ENCODE measurements at regions not wholly inside any gene's neighbourhood (a gene's known extent, or its start where the extent isn't known, plus 50 kb on each side); places are given as distances from the start of the nearest gene placed in this dataset.
"Not testable (repeated sequence)": the region's sequence is repeated elsewhere in the genome, so short reads cannot be mapped to it uniquely, and the experiment has no call there.

GRCh38 chr9:73962792-73963191 lies 534.3 kb upstream of the RORB start:
- Histone ChIP-seq H3K27ac (ENCODE audit: low read depth, low read length, severe bottlenecking) (no peak overlapping the region), H3K4me1 (ENCODE audit: control insufficient read depth, insufficient read depth, low read length, poor library complexity, severe bottlenecking) (no peaks in the 10 kb centered on the region), H3K9me3 (ENCODE audit: control insufficient read depth, low read length) (no peaks in the 10 kb centered on the region), H3K36me3 (ENCODE audit: control insufficient read depth, insufficient read depth, low read length) (no peaks in the 10 kb centered on the region), H3K4me3 (ENCODE audit: extremely low read depth, insufficient read depth, low read length, poor library complexity, severe bottlenecking) (no peak overlapping the region)
- WGBS, 2 experiments (ENCODE audit: insufficient coverage in 2 of 2): 75 to 79% methylated on average over 3 to 4 of the region's 4 CpGs

DNA sequence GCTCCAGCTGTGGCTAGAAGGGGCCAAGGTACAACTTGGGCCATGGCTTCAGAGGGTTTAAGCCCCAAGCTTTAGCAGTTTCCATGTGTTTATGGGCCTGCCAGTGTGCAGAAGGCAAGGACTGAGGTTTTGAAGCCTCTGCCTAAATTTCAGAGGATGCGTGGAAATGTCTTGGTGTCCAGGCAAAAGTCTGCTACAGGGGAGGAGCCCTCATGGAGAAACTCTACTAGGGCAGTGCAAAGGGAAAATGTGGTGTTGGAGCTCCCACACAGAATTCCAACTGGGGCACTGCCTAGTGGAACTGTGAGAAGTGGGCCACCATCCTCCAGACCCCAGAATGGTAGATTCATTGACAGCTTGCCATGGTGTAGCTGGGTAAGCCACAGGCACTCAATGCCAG lies 527.2 kb upstream of the RORB start:
- no peaks in the 10 kb centered on the region for H3K36me3 ChIP-seq (ENCODE audit: control insufficient read depth, insufficient read depth, low read length)
- 92% methylated on average over 1 of the region's 1 CpG for WGBS, 2 experiments (ENCODE audit: insufficient coverage in 2 of 2)
- H3K9me3 ChIP-seq (ENCODE audit: control insufficient read depth, low read length): peaks cover 12% of the 10 kb centered on the region
- no peak overlapping the region for H3K27ac ChIP-seq (ENCODE audit: low read depth, low read length, severe bottlenecking)
- H3K4me1 ChIP-seq (ENCODE audit: control insufficient read depth, insufficient read depth, low read length, poor library complexity, severe bottlenecking): no peaks in the 10 kb centered on the region
- H3K4me3 ChIP-seq (ENCODE audit: extremely low read depth, insufficient read depth, low read length, poor library complexity, severe bottlenecking): no peak overlapping the region

DNA sequence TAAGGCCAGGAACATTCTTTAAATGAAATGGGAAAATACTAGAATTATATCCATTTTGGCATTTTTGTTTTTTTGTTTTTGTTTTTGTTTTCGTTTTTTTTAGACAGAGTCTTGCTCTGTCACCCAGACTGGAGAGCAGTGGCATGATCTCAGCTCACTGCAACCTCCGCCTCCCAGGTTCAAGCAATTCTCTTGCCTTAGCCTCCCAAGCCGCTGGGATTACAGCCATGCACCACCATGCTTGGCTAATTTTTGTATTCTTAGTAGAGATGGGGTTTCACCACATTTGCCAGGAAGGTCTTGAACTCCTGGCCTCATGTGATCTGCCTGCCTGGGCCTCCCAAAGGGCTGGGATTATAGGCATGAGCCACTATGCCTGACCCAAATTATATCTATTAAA lies 520.7 kb upstream of the RORB start:
- H3K9me3 ChIP-seq (ENCODE audit: control insufficient read depth, low read length); H3K27ac ChIP-seq (ENCODE audit: low read depth, low read length, severe bottlenecking); H3K4me1 ChIP-seq (ENCODE audit: control insufficient read depth, insufficient read depth, low read length, poor library complexity, severe bottlenecking); H3K36me3 ChIP-seq (ENCODE audit: control insufficient read depth, insufficient read depth, low read length); H3K4me3 ChIP-seq (ENCODE audit: extremely low read depth, insufficient read depth, low read length, poor library complexity, severe bottlenecking): not testable (repeated sequence)
- 90 to 100% methylated on average over 2 of the region's 3 CpGs for WGBS, 2 experiments (ENCODE audit: insufficient coverage in 2 of 2)

DNA sequence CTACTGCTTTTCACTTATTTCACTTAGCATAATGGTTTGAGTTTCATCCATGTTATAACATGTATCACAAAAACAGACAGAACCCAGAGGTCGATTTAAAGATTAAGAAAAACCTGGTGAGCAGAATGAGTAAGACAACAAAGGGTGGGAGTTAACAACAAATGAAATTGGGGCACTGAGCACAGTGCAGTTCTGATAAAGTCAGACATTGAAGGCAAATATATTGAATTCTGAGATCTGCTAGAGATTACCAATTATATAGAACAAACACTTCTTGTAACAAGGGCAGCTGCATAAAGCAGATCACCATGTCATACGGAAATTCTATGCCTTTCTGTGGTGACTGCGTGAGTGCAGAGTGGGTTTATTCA lies 517.3 kb upstream of the RORB start:
- H3K27ac ChIP-seq (ENCODE audit: low read depth, low read length, severe bottlenecking): no peak overlapping the region
- H3K4me3 ChIP-seq (ENCODE audit: extremely low read depth, insufficient read depth, low read length, poor library complexity, severe bottlenecking): no peak overlapping the region
- no peaks in the 10 kb centered on the region for H3K36me3 ChIP-seq (ENCODE audit: control insufficient read depth, insufficient read depth, low read length)
- 40% methylated on average over 1 of the region's 3 CpGs; no CpG with 5 or more reads in 1 of the 2 experiments for WGBS, 2 experiments (ENCODE audit: insufficient coverage in 2 of 2)
- no peaks in the 10 kb centered on the region for H3K9me3 ChIP-seq (ENCODE audit: control insufficient read depth, low read length)
- H3K4me1 ChIP-seq (ENCODE audit: control insufficient read depth, insufficient read depth, low read length, poor library complexity, severe bottlenecking): no peaks in the 10 kb centered on the region

- H3K36me3 ChIP-seq (ENCODE audit: control insufficient read depth, insufficient read depth, low read length): no peaks in the 10 kb centered on the region
- no peak overlapping the region for H3K27ac ChIP-seq (ENCODE audit: low read depth, low read length, severe bottlenecking)
- H3K9me3 ChIP-seq (ENCODE audit: control insufficient read depth, low read length): no peaks in the 10 kb centered on the region
- H3K4me1 ChIP-seq (ENCODE audit: control insufficient read depth, insufficient read depth, low read length, poor library complexity, severe bottlenecking): no peaks in the 10 kb centered on the region
- H3K4me3 ChIP-seq (ENCODE audit: extremely low read depth, insufficient read depth, low read length, poor library complexity, severe bottlenecking): no peak overlapping the region
Measured at GRCh38 chr9:73980754-73981153, 516.4 kb upstream of the RORB start.

DNA sequence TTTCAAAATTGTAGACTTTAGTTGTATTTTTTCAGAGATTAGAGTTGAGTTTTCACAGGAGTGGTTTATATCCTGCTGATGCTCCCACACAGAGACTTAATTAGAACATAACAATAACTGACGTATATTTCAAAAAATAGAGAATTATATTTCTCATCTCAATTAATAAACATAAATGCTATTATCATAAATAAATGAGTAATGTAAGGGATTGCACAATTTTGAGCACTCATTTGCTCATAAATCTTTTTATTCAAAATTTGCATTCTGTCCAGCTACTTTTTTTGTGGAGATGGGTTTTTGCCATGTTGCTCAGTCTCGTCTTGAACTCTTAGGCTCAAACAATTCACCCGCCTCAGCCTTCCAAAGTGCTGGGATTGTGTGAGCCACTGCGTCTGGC lies 515.7 kb upstream of the RORB start:
- no peak overlapping the region for H3K27ac ChIP-seq (ENCODE audit: low read depth, low read length, severe bottlenecking)
- no peak overlapping the region for H3K4me3 ChIP-seq (ENCODE audit: extremely low read depth, insufficient read depth, low read length, poor library complexity, severe bottlenecking)
- no peaks in the 10 kb centered on the region for H3K4me1 ChIP-seq (ENCODE audit: control insufficient read depth, insufficient read depth, low read length, poor library complexity, severe bottlenecking)

GRCh38 chr9:73995836-73996235 lies 501.3 kb upstream of the RORB start:
- H3K36me3 ChIP-seq (ENCODE audit: control insufficient read depth, insufficient read depth, low read length): no peaks in the 10 kb centered on the region
- no peaks in the 10 kb centered on the region for H3K9me3 ChIP-seq (ENCODE audit: control insufficient read depth, low read length)
- no peak overlapping the region for H3K27ac ChIP-seq (ENCODE audit: low read depth, low read length, severe bottlenecking)
- H3K4me3 ChIP-seq (ENCODE audit: extremely low read depth, insufficient read depth, low read length, poor library complexity, severe bottlenecking): no peak overlapping the region
- no peaks in the 10 kb centered on the region for H3K4me1 ChIP-seq (ENCODE audit: control insufficient read depth, insufficient read depth, low read length, poor library complexity, severe bottlenecking)
- 100% methylated on average over 1 of the region's 2 CpGs; no CpG with 5 or more reads in 1 of the 2 experiments for WGBS, 2 experiments (ENCODE audit: insufficient coverage in 2 of 2)

More for the DNA sequence above, 515.7 kb upstream of the RORB start:
- no peaks in the 10 kb centered on the region for H3K9me3 ChIP-seq (ENCODE audit: control insufficient read depth, low read length)
- 100% methylated on average over 2 to 3 of the region's 4 CpGs for WGBS, 2 experiments (ENCODE audit: insufficient coverage in 2 of 2)
- H3K36me3 ChIP-seq (ENCODE audit: control insufficient read depth, insufficient read depth, low read length): no peaks in the 10 kb centered on the region

DNA sequence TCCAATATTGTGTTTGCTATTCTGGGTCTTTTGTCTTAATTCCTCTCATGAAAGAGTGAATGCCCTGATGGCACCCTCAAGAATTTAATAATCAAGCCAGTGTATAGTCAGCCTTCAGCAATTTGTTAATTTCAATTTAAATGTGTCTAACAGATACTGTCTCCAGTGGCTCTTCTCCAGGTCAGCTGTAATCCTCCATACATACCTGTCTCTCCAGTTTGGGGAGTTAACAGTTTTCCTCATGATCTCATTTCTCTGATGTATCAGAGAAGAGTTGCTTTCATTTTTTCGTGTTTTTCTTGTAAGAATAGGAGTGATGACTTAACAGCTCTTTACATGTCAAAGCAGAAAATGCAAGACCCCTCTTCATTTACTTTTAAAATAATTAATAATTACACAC lies 500.3 kb upstream of the RORB start:
- H3K4me1 ChIP-seq (ENCODE audit: control insufficient read depth, insufficient read depth, low read length, poor library complexity, severe bottlenecking): no peaks in the 10 kb centered on the region
- no CpG with 5 or more reads among the region's 1 CpG for WGBS, 2 experiments (ENCODE audit: insufficient coverage in 2 of 2)
- H3K36me3 ChIP-seq (ENCODE audit: control insufficient read depth, insufficient read depth, low read length): no peaks in the 10 kb centered on the region
- no peak overlapping the region for H3K27ac ChIP-seq (ENCODE audit: low read depth, low read length, severe bottlenecking)
- H3K4me3 ChIP-seq (ENCODE audit: extremely low read depth, insufficient read depth, low read length, poor library complexity, severe bottlenecking): no peak overlapping the region
- H3K9me3 ChIP-seq (ENCODE audit: control insufficient read depth, low read length): no peaks in the 10 kb centered on the region

DNA sequence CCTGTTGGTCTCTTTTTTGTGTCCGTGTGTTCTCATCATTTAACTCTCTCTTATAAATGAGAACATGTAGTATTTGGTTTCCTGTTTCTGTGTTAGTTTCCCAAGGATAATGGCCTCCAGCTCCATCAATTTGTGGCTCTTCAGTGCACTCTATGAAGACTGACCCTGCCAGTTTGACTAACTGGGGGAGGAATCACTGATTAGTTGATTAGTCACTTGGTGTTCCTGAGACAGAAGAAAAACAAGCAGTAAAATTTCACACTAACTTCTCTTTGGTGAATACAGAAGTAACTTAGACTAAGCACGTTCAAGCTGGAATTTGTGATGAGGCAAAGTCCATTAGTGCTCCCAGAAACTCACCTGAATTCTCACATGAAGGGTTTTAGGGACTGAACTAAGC lies 495.8 kb upstream of the RORB start:
- 86% methylated on average over 1 of the region's 2 CpGs; no CpG with 5 or more reads in 1 of the 2 experiments for WGBS, 2 experiments (ENCODE audit: insufficient coverage in 2 of 2)
- no peak overlapping the region for H3K27ac ChIP-seq (ENCODE audit: low read depth, low read length, severe bottlenecking)
- H3K4me1 ChIP-seq (ENCODE audit: control insufficient read depth, insufficient read depth, low read length, poor library complexity, severe bottlenecking): no peaks in the 10 kb centered on the region
- no peaks in the 10 kb centered on the region for H3K36me3 ChIP-seq (ENCODE audit: control insufficient read depth, insufficient read depth, low read length)
- H3K9me3 ChIP-seq (ENCODE audit: control insufficient read depth, low read length): no peaks in the 10 kb centered on the region
- H3K4me3 ChIP-seq (ENCODE audit: extremely low read depth, insufficient read depth, low read length, poor library complexity, severe bottlenecking): no peak overlapping the region

- Histone ChIP-seq H3K9me3 (ENCODE audit: control insufficient read depth, low read length) (no peaks in the 10 kb centered on the region), H3K4me3 (ENCODE audit: extremely low read depth, insufficient read depth, low read length, poor library complexity, severe bottlenecking) (no peak overlapping the region), H3K4me1 (ENCODE audit: control insufficient read depth, insufficient read depth, low read length, poor library complexity, severe bottlenecking) (no peaks in the 10 kb centered on the region), H3K36me3 (ENCODE audit: control insufficient read depth, insufficient read depth, low read length) (no peaks in the 10 kb centered on the region), H3K27ac (ENCODE audit: low read depth, low read length, severe bottlenecking) (no peak overlapping the region)
- WGBS, 2 experiments (ENCODE audit: insufficient coverage in 2 of 2): no CpG with 5 or more reads among the region's 2 CpGs
Measured at GRCh38 chr9:74006935-74007334, 490.2 kb upstream of the RORB start.

DNA sequence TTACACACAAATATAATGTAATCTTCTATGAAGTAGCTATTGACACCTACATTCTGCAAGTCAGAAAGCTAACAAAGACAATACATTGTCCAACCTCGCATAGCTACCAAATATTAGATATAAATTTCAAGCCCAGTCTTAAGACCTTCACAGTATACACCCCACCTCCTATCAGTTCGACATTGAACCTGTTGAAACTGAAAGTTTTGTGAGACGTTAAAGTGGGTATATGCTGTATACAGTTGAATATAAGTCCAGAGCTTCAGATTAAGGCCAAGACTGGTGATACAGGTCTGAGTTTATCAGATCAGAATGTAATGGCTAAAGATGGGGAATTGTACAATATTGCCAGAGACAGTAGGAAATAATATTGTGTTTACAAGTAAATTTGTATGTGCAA lies 489.3 kb upstream of the RORB start:
- no peaks in the 10 kb centered on the region for H3K36me3 ChIP-seq (ENCODE audit: control insufficient read depth, insufficient read depth, low read length)
- H3K4me3 ChIP-seq (ENCODE audit: extremely low read depth, insufficient read depth, low read length, poor library complexity, severe bottlenecking): no peak overlapping the region
- no peaks in the 10 kb centered on the region for H3K9me3 ChIP-seq (ENCODE audit: control insufficient read depth, low read length)
- no peaks in the 10 kb centered on the region for H3K4me1 ChIP-seq (ENCODE audit: control insufficient read depth, insufficient read depth, low read length, poor library complexity, severe bottlenecking)
- 89% methylated on average over 1 of the region's 3 CpGs; no CpG with 5 or more reads in 1 of the 2 experiments for WGBS, 2 experiments (ENCODE audit: insufficient coverage in 2 of 2)
- no peak overlapping the region for H3K27ac ChIP-seq (ENCODE audit: low read depth, low read length, severe bottlenecking)

GRCh38 chr9:74016004-74016403 lies 481.1 kb upstream of the RORB start:
- Histone ChIP-seq H3K9me3 (ENCODE audit: control insufficient read depth, low read length) (no peaks in the 10 kb centered on the region), H3K4me3 (ENCODE audit: extremely low read depth, insufficient read depth, low read length, poor library complexity, severe bottlenecking) (no peak overlapping the region), H3K27ac (ENCODE audit: low read depth, low read length, severe bottlenecking) (no peak overlapping the region), H3K4me1 (ENCODE audit: control insufficient read depth, insufficient read depth, low read length, poor library complexity, severe bottlenecking) (no peaks in the 10 kb centered on the region), H3K36me3 (ENCODE audit: control insufficient read depth, insufficient read depth, low read length) (no peaks in the 10 kb centered on the region)
